Calu3 (cell line): ENCODE measurements at regions not wholly inside any gene's neighbourhood (a gene's known extent, or its start where the extent isn't known, plus 50 kb on each side); places are given as distances from the start of the nearest gene placed in this dataset.

ENCODE experiments used
- BruUV-seq: library from RNA; stranded (reverse); fragments of 400-500 nt; replicated peaks from 2 replicates; lab custom pipeline; 2021; lab: Mats Ljungman, UMichigan
- CTCF ChIA-PET: fragments of 300-600 bp; sonication (Branson Sonifier 250); formaldehyde crosslinking; loops from one replicate; lab custom pipeline; 2022; ENCODE audit warnings: antibody characterized with exemption; lab: Charles Lee
- DNase-seq: peaks from one replicate; pipeline ENCODE4 v3.0.0; 2022
- H3K27ac Mint-ChIP-seq: one replicate; pipeline ENCODE4 v1.8.0; 2022; ENCODE audit warnings: mixed read lengths; ENCODE audit not compliant: unreplicated experiment
- H3K27me3 Mint-ChIP-seq: one replicate; pipeline ENCODE4 v1.8.0; 2022; ENCODE audit warnings: mixed read lengths; ENCODE audit not compliant: unreplicated experiment
- H3K36me3 Mint-ChIP-seq: one replicate; pipeline ENCODE4 v1.8.0; 2022; ENCODE audit warnings: mild to moderate bottlenecking, moderate library complexity, mixed read lengths; ENCODE audit not compliant: insufficient read depth, unreplicated experiment
- H3K4me1 Mint-ChIP-seq: one replicate; pipeline ENCODE4 v1.8.0; 2022; ENCODE audit warnings: mild to moderate bottlenecking, low read depth, mixed read lengths; ENCODE audit not compliant: unreplicated experiment
- H3K4me3 Mint-ChIP-seq: one replicate; pipeline ENCODE4 v1.8.0; 2022; ENCODE audit warnings: mild to moderate bottlenecking, low read depth, moderate library complexity, mixed read lengths; ENCODE audit not compliant: unreplicated experiment
- H3K9me3 Mint-ChIP-seq: one replicate; pipeline ENCODE4 v1.8.0; 2022; ENCODE audit warnings: low read depth, mixed read lengths; ENCODE audit not compliant: unreplicated experiment
- intact Hi-C: fragments of 100-400 bp; cut with micrococcal nuclease; formaldehyde crosslinking; loops from one replicate; pipeline ENCODE4 v1.10.0; 2022; ENCODE audit not compliant: unreplicated experiment
- TF ChIP-seq, protein P1 (sequence below): fragments of 200-600 bp; IDR thresholded peaks from one replicate; pipeline ENCODE4 v1.8.0; 2022; ENCODE audit warnings: antibody characterized with exemption; ENCODE audit not compliant: unreplicated experiment

GRCh38 chr12:30450226-30450625 lies 245.4 kb downstream of the IPO8 start:
- Mint-ChIP-seq H3K9me3 (no peaks in the 10 kb centered on the region), H3K4me1 (no peaks in the 10 kb centered on the region), H3K4me3 (no peak overlapping the region), H3K36me3 (no peaks in the 10 kb centered on the region), H3K27ac (no peak overlapping the region), H3K27me3 (peaks cover 28% of the 10 kb centered on the region)
- no TSS peak for BruUV-seq
- TF ChIP-seq, protein P1, sequence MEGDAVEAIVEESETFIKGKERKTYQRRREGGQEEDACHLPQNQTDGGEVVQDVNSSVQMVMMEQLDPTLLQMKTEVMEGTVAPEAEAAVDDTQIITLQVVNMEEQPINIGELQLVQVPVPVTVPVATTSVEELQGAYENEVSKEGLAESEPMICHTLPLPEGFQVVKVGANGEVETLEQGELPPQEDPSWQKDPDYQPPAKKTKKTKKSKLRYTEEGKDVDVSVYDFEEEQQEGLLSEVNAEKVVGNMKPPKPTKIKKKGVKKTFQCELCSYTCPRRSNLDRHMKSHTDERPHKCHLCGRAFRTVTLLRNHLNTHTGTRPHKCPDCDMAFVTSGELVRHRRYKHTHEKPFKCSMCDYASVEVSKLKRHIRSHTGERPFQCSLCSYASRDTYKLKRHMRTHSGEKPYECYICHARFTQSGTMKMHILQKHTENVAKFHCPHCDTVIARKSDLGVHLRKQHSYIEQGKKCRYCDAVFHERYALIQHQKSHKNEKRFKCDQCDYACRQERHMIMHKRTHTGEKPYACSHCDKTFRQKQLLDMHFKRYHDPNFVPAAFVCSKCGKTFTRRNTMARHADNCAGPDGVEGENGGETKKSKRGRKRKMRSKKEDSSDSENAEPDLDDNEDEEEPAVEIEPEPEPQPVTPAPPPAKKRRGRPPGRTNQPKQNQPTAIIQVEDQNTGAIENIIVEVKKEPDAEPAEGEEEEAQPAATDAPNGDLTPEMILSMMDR = no peak
- no peak for DNase-seq
- CTCF ChIA-PET = no interaction called here
- intact Hi-C loops = no loop called here

GRCh38 chr12:30448038-30448437 lies 247.6 kb downstream of the IPO8 start:
- TF ChIP-seq, protein P1 = no peak
- BruUV-seq = no TSS peak

GRCh38 chr12:30447061-30447750 lies 248.5 kb downstream of the IPO8 start:
- BruUV-seq = no TSS peak
- DNase-seq = no peak
- H3K9me3 Mint-ChIP-seq = no peaks in the 10 kb centered on the region
- CTCF ChIA-PET = no interaction called here
- H3K36me3 Mint-ChIP-seq = no peaks in the 10 kb centered on the region
- TF ChIP-seq, protein P1 = no peak
- peaks cover 20% of the 10 kb centered on the region for H3K27me3 Mint-ChIP-seq
- no peaks in the 10 kb centered on the region for H3K4me1 Mint-ChIP-seq
- no peak overlapping the region for H3K27ac Mint-ChIP-seq
- intact Hi-C loops = no loop called here
- H3K4me3 Mint-ChIP-seq = no peak overlapping the region

More at GRCh38 chr12:30448038-30448437, 247.6 kb downstream of the IPO8 start:
- no peaks in the 10 kb centered on the region for H3K9me3 Mint-ChIP-seq
- no peak overlapping the region for H3K4me3 Mint-ChIP-seq
- CTCF ChIA-PET = no interaction called here
- no peak overlapping the region for H3K27ac Mint-ChIP-seq
- H3K4me1 Mint-ChIP-seq = no peaks in the 10 kb centered on the region
- DNase-seq = no peak
- no peaks in the 10 kb centered on the region for H3K36me3 Mint-ChIP-seq
- H3K27me3 Mint-ChIP-seq = peaks cover 28% of the 10 kb centered on the region
- intact Hi-C loops = no loop called here

DNA sequence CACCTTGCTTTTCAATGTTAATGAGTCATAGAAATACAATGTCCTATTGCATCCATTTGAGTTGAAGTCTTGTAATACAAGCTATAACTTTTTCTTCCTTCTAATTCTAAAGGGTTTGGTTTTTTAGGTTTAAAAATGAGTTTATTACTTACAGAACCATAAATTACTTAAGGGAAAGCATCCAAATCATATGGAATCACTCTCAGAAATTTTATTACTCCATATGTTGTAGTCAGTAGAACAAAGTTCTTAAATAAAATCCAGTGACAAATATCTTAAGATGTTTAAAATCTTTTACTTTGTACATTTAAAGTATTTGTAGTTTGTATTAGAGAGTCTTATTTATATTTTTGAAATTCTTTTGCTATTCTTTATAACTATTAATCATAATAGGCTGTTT lies 253.2 kb downstream of the IPO8 start:
- intact Hi-C loops = no loop called here
- H3K27me3 Mint-ChIP-seq = peaks cover 11% of the 10 kb centered on the region
- peaks cover 5% of the 10 kb centered on the region for H3K4me1 Mint-ChIP-seq
- no peaks in the 10 kb centered on the region for H3K36me3 Mint-ChIP-seq
- DNase-seq = no peak
- H3K4me3 Mint-ChIP-seq = no peak overlapping the region
- H3K9me3 Mint-ChIP-seq = no peaks in the 10 kb centered on the region
- H3K27ac Mint-ChIP-seq = no peak overlapping the region
- TF ChIP-seq, protein P1 = no peak
- CTCF ChIA-PET = no interaction called here
- BruUV-seq = no TSS peak
